Bronchial epithelial cell (primary cell): ENCODE measurements at regions not wholly inside any gene's neighbourhood (a gene's known extent, or its start where the extent isn't known, plus 50 kb on each side); places are given as distances from the start of the nearest gene placed in this dataset.
"Not testable (repeated sequence)": the region's sequence is repeated elsewhere in the genome, so short reads cannot be mapped to it uniquely, and the experiment has no call there.

Experiments used
- DNase-seq: peaks from one replicate; pipeline ENCODE4 v3.0.0-alpha.2; 2010; ENCODE audit warnings: low read depth
- FAIRE-seq: peaks from 2 replicates; lab custom pipeline; 2011; peaks lifted over from hg19 to GRCh38; lab: Jason Lieb, UNC
- H3K27me3 ChIP-seq: 2 replicates; pipeline ENCODE4 v1.5.1; 2011; ENCODE audit warnings: low read length; ENCODE audit not compliant: control insufficient read depth, insufficient read depth
- H3K36me3 ChIP-seq: 2 replicates; pipeline ENCODE4 v1.5.1; 2011; ENCODE audit warnings: low read length; ENCODE audit not compliant: control insufficient read depth, insufficient read depth
- H3K4me3 ChIP-seq: 2 replicates; pipeline ENCODE4 v1.5.1; 2011; ENCODE audit warnings: mild to moderate bottlenecking, low read depth, low read length, control low read depth
- CTCF ChIP-seq: IDR thresholded peaks from 2 replicates; pipeline ENCODE4 v1.5.1; 2011; ENCODE audit warnings: mild to moderate bottlenecking, moderate library complexity, low read length, control low read depth, inconsistent platforms; ENCODE audit not compliant: insufficient read depth, severe bottlenecking

- Histone ChIP-seq H3K4me3 (no peak overlapping the region), H3K27me3 (no peaks in the 10 kb centered on the region), H3K36me3 (no peaks in the 10 kb centered on the region)
- no peak for TF ChIP-seq CTCF
- FAIRE-seq, result no peak
- peak; percentile 31 for DNase-seq
Measured at GRCh38 chr3:4084271-4084670, 218.9 kb upstream of the SETMAR start.

GRCh38 chr3:4086662-4087061, 216.5 kb upstream of the SETMAR start:
- H3K27me3 ChIP-seq, H3K4me3 ChIP-seq, DNase-seq, H3K36me3 ChIP-seq, FAIRE-seq: not testable (repeated sequence)

- no peaks in the 10 kb centered on the region for H3K36me3 ChIP-seq
- FAIRE-seq (no peak), DNase-seq (no peak)
- no peaks in the 10 kb centered on the region for H3K27me3 ChIP-seq
- H3K4me3 ChIP-seq, result no peak overlapping the region
- no peak for TF ChIP-seq CTCF
Measured at GRCh38 chr3:4091786-4092185, 211.4 kb upstream of the SETMAR start.

GRCh38 chr3:4097801-4098200, 205.4 kb upstream of the SETMAR start:
- FAIRE-seq (peak; percentile 58), DNase-seq (no peak)
- TF ChIP-seq CTCF, result no peak
- Histone ChIP-seq H3K27me3 (no peaks in the 10 kb centered on the region), H3K36me3 (no peaks in the 10 kb centered on the region), H3K4me3 (no peak overlapping the region)

- TF ChIP-seq CTCF, result no peak
- Histone ChIP-seq H3K4me3 (no peak overlapping the region), H3K27me3 (no peaks in the 10 kb centered on the region), H3K36me3 (no peaks in the 10 kb centered on the region)
- FAIRE-seq, result no peak
- no peak for DNase-seq
Measured at GRCh38 chr3:4099607-4100006, 203.6 kb upstream of the SETMAR start.

- Histone ChIP-seq H3K27me3 (no peaks in the 10 kb centered on the region), H3K36me3 (no peaks in the 10 kb centered on the region), H3K4me3 (no peak overlapping the region)
- TF ChIP-seq CTCF, result no peak
- DNase-seq (no peak), FAIRE-seq (no peak)
Measured at GRCh38 chr3:4107430-4107829, 195.7 kb upstream of the SETMAR start.
